ENCODE measurements at regions not wholly inside any gene's neighbourhood (a gene's known extent, or its start where the extent isn't known, plus 50 kb on each side); places are given as distances from the start of the nearest gene placed in this dataset.

- no peak for TF ChIP-seq CTCF (IDR thresholded peaks at IDR 0.05; ENCODE audit: borderline replicate concordance, insufficient read depth, low read depth, low read length)
- H3K4me3 ChIP-seq (ENCODE audit: low read depth, low read length) = no peak overlapping the region
These were observed 468.4 kb downstream of the MBD2 start for GRCh38 chr18:53755914-53756609.

DNA sequence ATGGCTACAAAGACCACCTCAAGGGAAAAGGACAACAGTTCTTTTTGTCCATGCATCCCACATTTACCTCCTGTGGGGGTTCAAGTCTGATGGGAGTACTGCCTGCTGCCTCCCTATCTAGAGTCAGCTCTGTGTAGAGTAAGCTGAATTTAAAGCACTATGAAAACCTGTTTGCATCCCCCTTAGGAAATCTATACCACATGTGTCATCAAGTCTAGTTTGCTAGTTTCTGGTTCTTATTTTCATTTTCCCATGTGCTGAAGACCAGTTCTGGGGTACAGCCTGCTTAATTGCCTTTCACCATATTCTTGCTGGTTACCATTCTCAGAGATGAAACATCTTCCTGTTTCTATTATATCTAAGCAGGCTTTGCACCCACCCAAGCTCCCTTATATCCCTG lies 470.3 kb downstream of the MBD2 start:
- TF ChIP-seq CTCF (IDR thresholded peaks at IDR 0.05; ENCODE audit: borderline replicate concordance, insufficient read depth, low read depth, low read length) = no peak
- H3K4me3 ChIP-seq (ENCODE audit: low read depth, low read length) = no peak overlapping the region

DNA sequence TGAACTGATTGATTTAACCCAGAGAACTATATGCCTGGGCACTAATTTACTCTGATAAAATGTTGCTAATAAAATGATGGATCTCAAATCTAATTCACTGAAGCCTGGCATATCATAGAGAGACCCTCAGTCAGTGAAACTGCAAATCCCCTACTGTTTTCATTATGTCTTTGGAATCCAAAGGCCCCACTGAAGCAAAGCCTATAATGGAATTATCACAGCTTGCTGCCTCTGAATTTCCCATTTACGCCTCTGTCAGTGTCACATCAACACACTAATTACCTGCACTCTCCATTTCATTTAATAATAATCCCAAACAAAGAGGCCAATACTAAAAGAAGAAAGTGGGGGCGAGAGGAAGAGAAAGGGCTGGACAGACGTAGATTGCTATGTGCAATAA lies 470.9 kb downstream of the MBD2 start:
- H3K4me3 ChIP-seq (ENCODE audit: low read depth, low read length) = no peak overlapping the region
- no peak for TF ChIP-seq CTCF (IDR thresholded peaks at IDR 0.05; ENCODE audit: borderline replicate concordance, insufficient read depth, low read depth, low read length)

DNA sequence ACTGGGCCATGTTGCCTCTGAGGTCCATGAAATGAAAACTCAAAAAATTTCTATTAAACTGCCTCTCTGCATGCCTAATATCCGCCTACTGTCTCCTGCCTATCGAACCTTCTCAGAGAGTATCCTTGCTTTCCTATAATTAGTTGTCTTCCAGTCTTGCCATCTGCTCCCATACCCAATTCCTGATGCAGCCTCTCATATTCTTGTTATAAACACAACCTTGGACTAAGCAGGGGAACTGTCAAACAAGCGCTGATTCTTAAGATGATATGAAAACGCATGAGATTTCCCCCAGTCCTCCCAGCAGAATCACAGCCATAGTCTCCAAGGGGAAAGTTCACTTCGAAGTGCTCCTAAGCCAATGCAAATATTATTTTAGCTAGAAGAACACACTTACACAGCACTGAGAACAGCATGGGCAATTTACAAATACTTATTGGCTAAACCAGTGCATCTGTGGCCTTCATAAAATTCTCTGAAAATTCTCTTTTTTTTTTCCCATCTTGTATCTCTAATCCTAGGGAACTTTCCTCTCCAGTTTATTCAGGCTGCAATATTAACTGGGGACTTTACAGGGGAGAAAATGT lies 471.6 kb downstream of the MBD2 start:
- no peak overlapping the region for H3K4me3 ChIP-seq (ENCODE audit: low read depth, low read length)
- TF ChIP-seq CTCF (IDR thresholded peaks at IDR 0.05; ENCODE audit: borderline replicate concordance, insufficient read depth, low read depth, low read length) = no peak

GRCh38 chr18:53749766-53750165 lies 474.7 kb downstream of the MBD2 start:
- no peak overlapping the region for H3K4me3 ChIP-seq (ENCODE audit: low read depth, low read length)
- no peak for TF ChIP-seq CTCF (IDR thresholded peaks at IDR 0.05; ENCODE audit: borderline replicate concordance, insufficient read depth, low read depth, low read length)

GRCh38 chr18:53747663-53748160 lies 476.8 kb downstream of the MBD2 start:
- no peak overlapping the region for H3K4me3 ChIP-seq (ENCODE audit: low read depth, low read length)
- no peak for TF ChIP-seq CTCF (IDR thresholded peaks at IDR 0.05; ENCODE audit: borderline replicate concordance, insufficient read depth, low read depth, low read length)

- no peak for TF ChIP-seq CTCF (IDR thresholded peaks at IDR 0.05; ENCODE audit: borderline replicate concordance, insufficient read depth, low read depth, low read length)
- no peak overlapping the region for H3K4me3 ChIP-seq (ENCODE audit: low read depth, low read length)
These were observed 477.3 kb downstream of the MBD2 start for GRCh38 chr18:53747210-53747609.
